ENCODE measurements at regions not wholly inside any gene's neighbourhood (a gene's known extent, or its start where the extent isn't known, plus 50 kb on each side); places are given as distances from the start of the nearest gene placed in this dataset.

DNA sequence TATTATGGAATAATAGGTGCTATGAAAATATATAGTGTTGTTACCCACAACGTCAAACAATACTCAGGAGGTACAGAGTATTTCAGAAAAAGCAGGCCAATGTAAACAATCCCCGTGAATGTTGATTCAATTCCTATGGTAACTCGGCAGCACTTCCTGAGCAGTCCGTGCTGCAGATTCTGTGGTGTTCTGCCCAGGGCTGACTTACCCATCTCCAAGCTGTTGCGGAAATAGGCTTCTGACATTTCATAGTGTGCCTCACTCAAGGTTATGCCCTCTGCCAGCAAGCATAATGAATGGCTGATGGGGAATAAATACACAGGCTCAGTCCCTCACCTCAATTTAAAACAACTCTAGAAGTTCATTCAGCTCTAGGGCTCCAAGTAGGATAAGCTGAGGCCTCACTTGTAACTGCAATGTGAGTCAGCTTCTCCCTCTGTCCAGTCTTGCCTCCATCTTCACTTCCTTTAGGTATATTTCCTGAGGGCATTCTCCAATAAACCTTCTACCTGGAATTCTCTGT is 177.6 kb downstream of the GNAI1 start:
- Histone ChIP-seq H3K9me3 (ENCODE audit: low read depth, low read length) (no peaks in the 10 kb centered on the region), H3K4me3 (no peak overlapping the region), H3K9ac (ENCODE audit: insufficient read length) (no peak overlapping the region), H3K36me3 (ENCODE audit: insufficient read depth, low read length) (no peaks in the 10 kb centered on the region), H3K27ac (no peak overlapping the region)
- TF ChIP-seq FOXP2 (optimal IDR thresholded peaks at IDR 0.05; ENCODE audit: control extremely low read depth, extremely low read length, insufficient read depth) (no peak), POLR2AphosphoS5 (IDR thresholded peaks at IDR 0.05; ENCODE audit: borderline replicate concordance, low read depth, low read length) (no peak), EZH2 (IDR thresholded peaks at IDR 0.05) (no peak)
- DNase-seq (ENCODE audit: low read depth, low spot score) = no peak

- no peak for TF ChIP-seq EZH2 (IDR thresholded peaks at IDR 0.05)
- no peak for TF ChIP-seq POLR2AphosphoS5 (IDR thresholded peaks at IDR 0.05; ENCODE audit: borderline replicate concordance, low read depth, low read length)
- TF ChIP-seq FOXP2 (optimal IDR thresholded peaks at IDR 0.05; ENCODE audit: control extremely low read depth, extremely low read length, insufficient read depth) = no peak
- DNase-seq (ENCODE audit: low read depth, low spot score) = no peak
- H3K4me3 ChIP-seq = no peak overlapping the region
- no peaks in the 10 kb centered on the region for H3K36me3 ChIP-seq (ENCODE audit: insufficient read depth, low read length)
- no peak overlapping the region for H3K27ac ChIP-seq
- no peaks in the 10 kb centered on the region for H3K9me3 ChIP-seq (ENCODE audit: low read depth, low read length)
- no peak overlapping the region for H3K9ac ChIP-seq (ENCODE audit: insufficient read length)
Observed at GRCh38 chr7:80311313-80311712, 176.7 kb downstream of the GNAI1 start.

- H3K36me3 ChIP-seq (ENCODE audit: insufficient read depth, low read length) = no peaks in the 10 kb centered on the region
- no peaks in the 10 kb centered on the region for H3K9me3 ChIP-seq (ENCODE audit: low read depth, low read length)
- no peak for TF ChIP-seq EZH2 (IDR thresholded peaks at IDR 0.05)
- no peak for TF ChIP-seq FOXP2 (optimal IDR thresholded peaks at IDR 0.05; ENCODE audit: control extremely low read depth, extremely low read length, insufficient read depth)
- no peak for TF ChIP-seq POLR2AphosphoS5 (IDR thresholded peaks at IDR 0.05; ENCODE audit: borderline replicate concordance, low read depth, low read length)
- no peak overlapping the region for H3K4me3 ChIP-seq
- no peak overlapping the region for H3K27ac ChIP-seq
- no peak for DNase-seq (ENCODE audit: low read depth, low spot score)
- no peak overlapping the region for H3K9ac ChIP-seq (ENCODE audit: insufficient read length)
Observed at GRCh38 chr7:80309971-80310549, 175.4 kb downstream of the GNAI1 start.

- H3K36me3 ChIP-seq (ENCODE audit: insufficient read depth, low read length) = no peaks in the 10 kb centered on the region
- H3K9me3 ChIP-seq (ENCODE audit: low read depth, low read length) = no peaks in the 10 kb centered on the region
- DNase-seq (ENCODE audit: low read depth, low spot score) = no peak
- H3K9ac ChIP-seq (ENCODE audit: insufficient read length) = no peak overlapping the region
- H3K4me3 ChIP-seq = no peak overlapping the region
- no peak overlapping the region for H3K27ac ChIP-seq
- TF ChIP-seq POLR2AphosphoS5 (IDR thresholded peaks at IDR 0.05; ENCODE audit: borderline replicate concordance, low read depth, low read length) = no peak
- TF ChIP-seq EZH2 (IDR thresholded peaks at IDR 0.05) = no peak
- TF ChIP-seq FOXP2 (optimal IDR thresholded peaks at IDR 0.05; ENCODE audit: control extremely low read depth, extremely low read length, insufficient read depth) = no peak
Observed at GRCh38 chr7:80309377-80309776, 174.7 kb downstream of the GNAI1 start.

- H3K9me3 ChIP-seq (ENCODE audit: low read depth, low read length) = no peaks in the 10 kb centered on the region
- DNase-seq (ENCODE audit: low read depth, low spot score) = peak; percentile 24
- no peak overlapping the region for H3K9ac ChIP-seq (ENCODE audit: insufficient read length)
- no peak overlapping the region for H3K4me3 ChIP-seq
- H3K27ac ChIP-seq = no peak overlapping the region
- H3K36me3 ChIP-seq (ENCODE audit: insufficient read depth, low read length) = no peaks in the 10 kb centered on the region
- TF ChIP-seq POLR2AphosphoS5 (IDR thresholded peaks at IDR 0.05; ENCODE audit: borderline replicate concordance, low read depth, low read length) (no peak), EZH2 (IDR thresholded peaks at IDR 0.05) (no peak), FOXP2 (optimal IDR thresholded peaks at IDR 0.05; ENCODE audit: control extremely low read depth, extremely low read length, insufficient read depth) (no peak)
Observed at GRCh38 chr7:80307227-80307856, 172.7 kb downstream of the GNAI1 start.

DNA sequence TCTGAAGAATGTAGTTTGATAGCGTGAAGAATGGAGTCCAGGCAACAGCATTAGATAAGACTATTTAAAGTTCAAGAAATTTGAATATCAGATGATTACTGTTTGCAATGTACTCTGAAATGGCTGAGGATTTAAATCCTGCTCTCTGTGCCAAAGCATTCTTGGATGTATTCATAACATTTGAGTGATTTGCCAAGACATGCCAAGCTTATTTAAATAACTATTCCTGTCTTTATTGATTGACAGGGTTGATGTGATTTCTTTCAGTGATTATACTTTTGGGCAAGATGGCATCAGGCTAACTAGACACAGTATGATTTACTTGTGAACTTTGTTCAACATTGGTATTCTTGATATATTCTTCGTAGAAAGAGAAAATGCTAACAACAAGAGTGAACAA is 168.7 kb downstream of the GNAI1 start:
- TF ChIP-seq POLR2AphosphoS5 (IDR thresholded peaks at IDR 0.05; ENCODE audit: borderline replicate concordance, low read depth, low read length) = no peak
- TF ChIP-seq FOXP2 (optimal IDR thresholded peaks at IDR 0.05; ENCODE audit: control extremely low read depth, extremely low read length, insufficient read depth) = no peak
- TF ChIP-seq EZH2 (IDR thresholded peaks at IDR 0.05) = no peak
- Histone ChIP-seq H3K9me3 (ENCODE audit: low read depth, low read length) (no peaks in the 10 kb centered on the region), H3K4me3 (no peak overlapping the region), H3K27ac (no peak overlapping the region), H3K9ac (ENCODE audit: insufficient read length) (no peak overlapping the region), H3K36me3 (ENCODE audit: insufficient read depth, low read length) (no peaks in the 10 kb centered on the region)
- no peak for DNase-seq (ENCODE audit: low read depth, low spot score)

DNA sequence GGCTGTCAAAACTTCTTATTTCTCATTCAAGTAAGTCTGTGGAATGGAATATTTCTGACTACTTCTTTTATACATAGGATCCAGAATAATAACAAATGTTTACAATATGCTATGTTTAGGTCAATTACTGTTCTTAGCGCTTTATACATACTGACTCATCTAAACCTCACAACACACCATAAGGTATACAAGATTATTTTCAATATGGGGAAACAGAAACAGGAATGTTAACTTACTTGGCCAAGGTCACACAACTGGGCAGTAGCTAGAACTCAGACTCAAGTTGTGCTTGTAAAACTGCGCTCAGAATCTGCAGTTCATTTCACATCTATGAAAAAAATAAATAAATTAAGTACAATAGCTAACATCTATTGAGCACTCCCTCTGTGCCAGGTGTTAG is 168.0 kb downstream of the GNAI1 start:
- H3K9ac ChIP-seq (ENCODE audit: insufficient read length) = no peak overlapping the region
- TF ChIP-seq POLR2AphosphoS5 (IDR thresholded peaks at IDR 0.05; ENCODE audit: borderline replicate concordance, low read depth, low read length) (no peak), EZH2 (IDR thresholded peaks at IDR 0.05) (no peak), FOXP2 (optimal IDR thresholded peaks at IDR 0.05; ENCODE audit: control extremely low read depth, extremely low read length, insufficient read depth) (no peak)
- H3K36me3 ChIP-seq (ENCODE audit: insufficient read depth, low read length) = no peaks in the 10 kb centered on the region
- DNase-seq (ENCODE audit: low read depth, low spot score) = no peak
- no peak overlapping the region for H3K4me3 ChIP-seq
- H3K9me3 ChIP-seq (ENCODE audit: low read depth, low read length) = no peaks in the 10 kb centered on the region
- no peak overlapping the region for H3K27ac ChIP-seq

DNA sequence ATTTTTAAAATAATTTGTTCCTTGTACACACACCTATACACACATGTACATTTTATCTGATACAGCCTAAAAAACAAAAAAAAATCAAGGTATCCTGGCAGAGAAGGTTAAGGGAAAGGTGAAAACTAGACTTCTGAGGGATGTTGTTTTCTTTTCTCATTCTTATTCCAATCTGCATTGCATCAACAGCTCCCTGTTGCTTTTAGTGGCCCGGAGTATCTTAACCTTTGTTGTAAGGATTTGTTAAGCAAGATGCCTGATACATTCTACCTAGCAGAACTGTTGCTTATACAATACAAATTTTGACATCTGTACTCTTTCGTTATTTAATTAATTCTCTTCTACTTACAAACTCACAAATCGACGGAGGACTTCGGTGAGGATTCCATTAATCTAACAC is 167.4 kb downstream of the GNAI1 start:
- TF ChIP-seq POLR2AphosphoS5 (IDR thresholded peaks at IDR 0.05; ENCODE audit: borderline replicate concordance, low read depth, low read length) (no peak), EZH2 (IDR thresholded peaks at IDR 0.05) (no peak), FOXP2 (optimal IDR thresholded peaks at IDR 0.05; ENCODE audit: control extremely low read depth, extremely low read length, insufficient read depth) (no peak)
- Histone ChIP-seq H3K9ac (ENCODE audit: insufficient read length) (no peak overlapping the region), H3K9me3 (ENCODE audit: low read depth, low read length) (no peaks in the 10 kb centered on the region), H3K27ac (no peak overlapping the region), H3K4me3 (no peak overlapping the region), H3K36me3 (ENCODE audit: insufficient read depth, low read length) (no peaks in the 10 kb centered on the region)
- no peak for DNase-seq (ENCODE audit: low read depth, low spot score)
